PC-3 (cell line): ENCODE measurements at regions not wholly inside any gene's neighbourhood (a gene's known extent, or its start where the extent isn't known, plus 50 kb on each side); places are given as distances from the start of the nearest gene placed in this dataset.

ENCODE experiments used
- CTCF ChIP-seq: fragments of 300-600 bp; sonication (generic); conservative IDR thresholded peaks from 2 replicates; pipeline ENCODE4 v1.5.1; 2017; ENCODE audit warnings: antibody characterized with exemption, low read depth, mild to moderate bottlenecking, low read length
- EZH2 ChIP-seq: fragments of 300-600 bp; sonication (generic); IDR thresholded peaks from one replicate; pipeline ENCODE4 v1.6.1; 2017; ENCODE audit warnings: antibody characterized with exemption, mild to moderate bottlenecking, low read length; ENCODE audit not compliant: unreplicated experiment

DNA sequence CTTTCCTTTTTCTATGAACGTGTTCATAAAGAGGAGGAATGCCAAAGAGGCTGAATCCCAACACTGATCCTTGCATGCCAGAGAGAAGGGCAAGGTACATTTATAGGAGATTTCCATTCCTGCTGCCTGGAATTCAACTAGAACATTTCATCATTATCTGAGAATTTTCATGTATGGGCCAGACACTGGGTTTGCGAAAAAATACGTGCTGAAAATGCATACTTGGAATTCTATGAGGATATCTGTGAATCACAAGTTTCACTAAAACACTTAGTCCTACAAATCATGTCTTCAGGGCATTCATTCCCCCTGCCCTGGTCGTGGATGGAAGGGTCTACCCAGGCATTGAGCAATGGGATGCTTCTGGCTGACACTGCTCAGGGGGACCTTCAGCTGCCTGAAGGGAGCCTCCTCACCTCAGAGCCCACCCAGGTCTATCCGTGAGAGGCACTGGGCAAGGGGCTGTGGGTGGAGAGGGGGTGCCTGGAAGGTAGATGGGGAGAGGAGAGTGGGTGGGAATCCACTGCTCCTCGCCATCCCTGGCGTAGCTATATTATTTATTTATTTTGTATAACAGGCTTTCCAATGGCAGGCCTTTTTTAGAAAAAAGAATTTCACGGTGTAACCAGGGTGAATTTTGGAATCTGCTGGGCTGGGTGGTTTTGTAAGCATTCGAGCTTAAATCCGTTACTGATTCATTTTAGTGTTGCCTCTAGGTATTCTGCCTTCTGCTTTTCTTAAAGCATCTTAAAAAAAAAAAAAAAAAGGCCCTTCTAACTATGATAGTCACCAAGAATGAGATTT lies 560.6 kb upstream of the ID2 start:
- TF ChIP-seq CTCF = no peak
- no peak for TF ChIP-seq EZH2
